ENCODE measurements at regions not wholly inside any gene's neighbourhood (a gene's known extent, or its start where the extent isn't known, plus 50 kb on each side); places are given as distances from the start of the nearest gene placed in this dataset.

GRCh38 chr19:29119590-29119989 lies 93.4 kb downstream of the UQCRFS1 start:
- no peak overlapping the region for H3K4me3 ChIP-seq (ENCODE audit: low read length in 3 of 3)
- H3K9ac ChIP-seq (ENCODE audit: low read depth in 1 of 3, low read length in 3 of 3), result no peak overlapping the region
- no peaks in the 10 kb centered on the region for H3K9me3 ChIP-seq (ENCODE audit: control insufficient read depth in 3 of 3, low read length in 3 of 3)
- no peaks in the 10 kb centered on the region for H3K36me3 ChIP-seq (ENCODE audit: control insufficient read depth in 3 of 3, insufficient read depth in 3 of 3, low read length in 3 of 3)
- no peak overlapping the region for H3K27ac ChIP-seq (ENCODE audit: low read depth, low read length)
- no peaks in the 10 kb centered on the region for H3K4me1 ChIP-seq (ENCODE audit: control insufficient read depth in 3 of 3, insufficient read depth in 3 of 3, low read length in 3 of 3)
- H3K27me3 ChIP-seq (ENCODE audit: control insufficient read depth in 3 of 3, insufficient read depth in 3 of 3, low read length in 3 of 3), result no peaks in the 10 kb centered on the region

- Histone ChIP-seq H3K9me3 (ENCODE audit: control insufficient read depth in 3 of 3, low read length in 3 of 3) (no peaks in the 10 kb centered on the region), H3K4me3 (ENCODE audit: low read length in 3 of 3) (no peak overlapping the region), H3K9ac (ENCODE audit: low read depth in 1 of 3, low read length in 3 of 3) (no peak overlapping the region), H3K27ac (ENCODE audit: low read depth, low read length) (no peak overlapping the region), H3K27me3 (ENCODE audit: control insufficient read depth in 3 of 3, insufficient read depth in 3 of 3, low read length in 3 of 3) (peaks cover 0 to 3% (median 1%) of the 10 kb centered on the region in 3 donors), H3K36me3 (ENCODE audit: control insufficient read depth in 3 of 3, insufficient read depth in 3 of 3, low read length in 3 of 3) (no peaks in the 10 kb centered on the region), H3K4me1 (ENCODE audit: control insufficient read depth in 3 of 3, insufficient read depth in 3 of 3, low read length in 3 of 3) (no peaks in the 10 kb centered on the region)
Measured at GRCh38 chr19:29118389-29118788, 94.6 kb downstream of the UQCRFS1 start.

GRCh38 chr19:29117926-29118325 lies 95.0 kb downstream of the UQCRFS1 start:
- no peaks in the 10 kb centered on the region for H3K4me1 ChIP-seq (ENCODE audit: control insufficient read depth in 3 of 3, insufficient read depth in 3 of 3, low read length in 3 of 3)
- H3K36me3 ChIP-seq (ENCODE audit: control insufficient read depth in 3 of 3, insufficient read depth in 3 of 3, low read length in 3 of 3), result no peaks in the 10 kb centered on the region
- peaks cover 0 to 6% (median 6%) of the 10 kb centered on the region in 3 donors for H3K27me3 ChIP-seq (ENCODE audit: control insufficient read depth in 3 of 3, insufficient read depth in 3 of 3, low read length in 3 of 3)
- H3K9ac ChIP-seq (ENCODE audit: low read depth in 1 of 3, low read length in 3 of 3), result no peak overlapping the region
- H3K9me3 ChIP-seq (ENCODE audit: control insufficient read depth in 3 of 3, low read length in 3 of 3), result no peaks in the 10 kb centered on the region
- no peak overlapping the region for H3K27ac ChIP-seq (ENCODE audit: low read depth, low read length)
- H3K4me3 ChIP-seq (ENCODE audit: low read length in 3 of 3), result no peak overlapping the region

- Histone ChIP-seq H3K4me1 (ENCODE audit: control insufficient read depth in 3 of 3, insufficient read depth in 3 of 3, low read length in 3 of 3) (no peaks in the 10 kb centered on the region), H3K27me3 (ENCODE audit: control insufficient read depth in 3 of 3, insufficient read depth in 3 of 3, low read length in 3 of 3) (peaks cover 0 to 12% (median 6%) of the 10 kb centered on the region in 3 donors), H3K36me3 (ENCODE audit: control insufficient read depth in 3 of 3, insufficient read depth in 3 of 3, low read length in 3 of 3) (no peaks in the 10 kb centered on the region), H3K9ac (ENCODE audit: low read depth in 1 of 3, low read length in 3 of 3) (no peak overlapping the region), H3K9me3 (ENCODE audit: control insufficient read depth in 3 of 3, low read length in 3 of 3) (no peaks in the 10 kb centered on the region), H3K27ac (ENCODE audit: low read depth, low read length) (no peak overlapping the region), H3K4me3 (ENCODE audit: low read length in 3 of 3) (no peak overlapping the region)
Measured at GRCh38 chr19:29115181-29115580, 97.8 kb downstream of the UQCRFS1 start.

- H3K9ac ChIP-seq (ENCODE audit: low read depth in 1 of 3, low read length in 3 of 3), result no peak overlapping the region
- H3K27me3 ChIP-seq (ENCODE audit: control insufficient read depth in 3 of 3, insufficient read depth in 3 of 3, low read length in 3 of 3), result peaks cover 0 to 12% (median 6%) of the 10 kb centered on the region in 3 donors
- H3K27ac ChIP-seq (ENCODE audit: low read depth, low read length), result no peak overlapping the region
Measured at GRCh38 chr19:29113838-29114237, 99.1 kb downstream of the UQCRFS1 start.

GRCh38 chr19:29111576-29111975 lies 101.4 kb downstream of the UQCRFS1 start:
- Histone ChIP-seq H3K4me3 (ENCODE audit: low read length in 3 of 3) (no peak overlapping the region), H3K4me1 (ENCODE audit: control insufficient read depth in 3 of 3, insufficient read depth in 3 of 3, low read length in 3 of 3) (no peaks in the 10 kb centered on the region), H3K36me3 (ENCODE audit: control insufficient read depth in 3 of 3, insufficient read depth in 3 of 3, low read length in 3 of 3) (no peaks in the 10 kb centered on the region), H3K27me3 (ENCODE audit: control insufficient read depth in 3 of 3, insufficient read depth in 3 of 3, low read length in 3 of 3) (peaks cover 0 to 12% (median 6%) of the 10 kb centered on the region in 3 donors), H3K27ac (ENCODE audit: low read depth, low read length) (no peak overlapping the region), H3K9ac (ENCODE audit: low read depth in 1 of 3, low read length in 3 of 3) (no peak overlapping the region), H3K9me3 (ENCODE audit: control insufficient read depth in 3 of 3, low read length in 3 of 3) (no peaks in the 10 kb centered on the region)

More at GRCh38 chr19:29113838-29114237, 99.1 kb downstream of the UQCRFS1 start:
- Histone ChIP-seq H3K4me1 (ENCODE audit: control insufficient read depth in 3 of 3, insufficient read depth in 3 of 3, low read length in 3 of 3) (no peaks in the 10 kb centered on the region), H3K36me3 (ENCODE audit: control insufficient read depth in 3 of 3, insufficient read depth in 3 of 3, low read length in 3 of 3) (no peaks in the 10 kb centered on the region), H3K4me3 (ENCODE audit: low read length in 3 of 3) (no peak overlapping the region), H3K9me3 (ENCODE audit: control insufficient read depth in 3 of 3, low read length in 3 of 3) (no peaks in the 10 kb centered on the region)

GRCh38 chr19:29107831-29108230 lies 105.1 kb downstream of the UQCRFS1 start:
- no peaks in the 10 kb centered on the region for H3K36me3 ChIP-seq (ENCODE audit: control insufficient read depth in 3 of 3, insufficient read depth in 3 of 3, low read length in 3 of 3)

GRCh38 chr19:29106346-29106885 lies 106.5 kb downstream of the UQCRFS1 start:
- Histone ChIP-seq H3K27ac (ENCODE audit: low read depth, low read length) (no peak overlapping the region), H3K9ac (ENCODE audit: low read depth in 1 of 3, low read length in 3 of 3) (no peak overlapping the region), H3K27me3 (ENCODE audit: control insufficient read depth in 3 of 3, insufficient read depth in 3 of 3, low read length in 3 of 3) (peaks cover 0 to 4% (median 0%) of the 10 kb centered on the region in 3 donors), H3K4me3 (ENCODE audit: low read length in 3 of 3) (no peak overlapping the region), H3K4me1 (ENCODE audit: control insufficient read depth in 3 of 3, insufficient read depth in 3 of 3, low read length in 3 of 3) (no peaks in the 10 kb centered on the region), H3K9me3 (ENCODE audit: control insufficient read depth in 3 of 3, low read length in 3 of 3) (no peaks in the 10 kb centered on the region), H3K36me3 (ENCODE audit: control insufficient read depth in 3 of 3, insufficient read depth in 3 of 3, low read length in 3 of 3) (no peaks in the 10 kb centered on the region)

More at GRCh38 chr19:29107831-29108230, 105.1 kb downstream of the UQCRFS1 start:
- Histone ChIP-seq H3K9me3 (ENCODE audit: control insufficient read depth in 3 of 3, low read length in 3 of 3) (no peaks in the 10 kb centered on the region), H3K27me3 (ENCODE audit: control insufficient read depth in 3 of 3, insufficient read depth in 3 of 3, low read length in 3 of 3) (peaks cover 0 to 9% (median 0%) of the 10 kb centered on the region in 3 donors), H3K9ac (ENCODE audit: low read depth in 1 of 3, low read length in 3 of 3) (no peak overlapping the region), H3K4me1 (ENCODE audit: control insufficient read depth in 3 of 3, insufficient read depth in 3 of 3, low read length in 3 of 3) (no peaks in the 10 kb centered on the region), H3K27ac (ENCODE audit: low read depth, low read length) (no peak overlapping the region), H3K4me3 (ENCODE audit: low read length in 3 of 3) (no peak overlapping the region)

GRCh38 chr19:29105629-29106292 lies 107.2 kb downstream of the UQCRFS1 start:
- H3K27me3 ChIP-seq (ENCODE audit: control insufficient read depth in 3 of 3, insufficient read depth in 3 of 3, low read length in 3 of 3), result peaks cover 0 to 4% (median 0%) of the 10 kb centered on the region in 3 donors
- no peaks in the 10 kb centered on the region for H3K4me1 ChIP-seq (ENCODE audit: control insufficient read depth in 3 of 3, insufficient read depth in 3 of 3, low read length in 3 of 3)
- no peak overlapping the region for H3K9ac ChIP-seq (ENCODE audit: low read depth in 1 of 3, low read length in 3 of 3)

GRCh38 chr19:29104605-29105241 lies 108.2 kb downstream of the UQCRFS1 start:
- Histone ChIP-seq H3K36me3 (ENCODE audit: control insufficient read depth in 3 of 3, insufficient read depth in 3 of 3, low read length in 3 of 3) (no peaks in the 10 kb centered on the region), H3K27me3 (ENCODE audit: control insufficient read depth in 3 of 3, insufficient read depth in 3 of 3, low read length in 3 of 3) (peaks cover 0 to 4% (median 0%) of the 10 kb centered on the region in 3 donors), H3K9ac (ENCODE audit: low read depth in 1 of 3, low read length in 3 of 3) (no peak overlapping the region), H3K4me3 (ENCODE audit: low read length in 3 of 3) (no peak overlapping the region), H3K4me1 (ENCODE audit: control insufficient read depth in 3 of 3, insufficient read depth in 3 of 3, low read length in 3 of 3) (peaks cover 0 to 4% (median 0%) of the 10 kb centered on the region in 3 donors), H3K9me3 (ENCODE audit: control insufficient read depth in 3 of 3, low read length in 3 of 3) (no peaks in the 10 kb centered on the region), H3K27ac (ENCODE audit: low read depth, low read length) (no peak overlapping the region)

More at GRCh38 chr19:29105629-29106292, 107.2 kb downstream of the UQCRFS1 start:
- H3K36me3 ChIP-seq (ENCODE audit: control insufficient read depth in 3 of 3, insufficient read depth in 3 of 3, low read length in 3 of 3), result no peaks in the 10 kb centered on the region
- no peak overlapping the region for H3K27ac ChIP-seq (ENCODE audit: low read depth, low read length)
- H3K9me3 ChIP-seq (ENCODE audit: control insufficient read depth in 3 of 3, low read length in 3 of 3), result no peaks in the 10 kb centered on the region
- no peak overlapping the region for H3K4me3 ChIP-seq (ENCODE audit: low read length in 3 of 3)
